Gastrocnemius medialis (tissue), 4 donors: ENCODE measurements at regions not wholly inside any gene's neighbourhood (a gene's known extent, or its start where the extent isn't known, plus 50 kb on each side); places are given as distances from the start of the nearest gene placed in this dataset.
"Not testable (repeated sequence)": the region's sequence is repeated elsewhere in the genome, so short reads cannot be mapped to it uniquely, and the experiment has no call there.

ENCODE experiments used
- ATAC-seq, 2 donors: fragments of 150-250 bp; one replicate each; pipeline ENCODE4 v1.9.1; 2016
- DNase-seq, 2 donors: peaks; one replicate each; pipeline ENCODE4 v3.0.0-alpha.2; 2019
- H3K27ac ChIP-seq, 4 donors: fragments of 200-600 bp; sonication (generic); 1 replicate in 1 of 4; 2 replicates in 3 of 4; pipeline ENCODE4 v1.5.1; 2016 to 2018; ENCODE audit warnings: mild to moderate bottlenecking in 2 of 4, moderate library complexity in 1 of 4
- H3K27me3 ChIP-seq, 3 donors: fragments of 200-600 bp; sonication (generic) in 2 of 3; 1 replicate in 1 of 3; 2 replicates in 2 of 3; pipeline versions ENCODE4 v1.5.1 to v1.6.0; 2016 to 2019; ENCODE audit warnings: mild to moderate bottlenecking in 1 of 3, moderate library complexity in 1 of 3
- H3K36me3 ChIP-seq, 2 donors: fragments of 200-600 bp; sonication (generic) in 1 of 2; one replicate each; pipeline ENCODE4 v1.5.1; 2017 to 2018
- H3K4me1 ChIP-seq, 2 donors: fragments of 200-600 bp; sonication (generic) in 1 of 2; one replicate each; pipeline ENCODE4 v1.5.1; 2016 to 2017; ENCODE audit warnings: mild to moderate bottlenecking in 2 of 2
- H3K4me3 ChIP-seq, 4 donors: fragments of 200-600 bp; sonication (generic) in 3 of 4; 1 replicate in 1 of 4; 2 replicates in 3 of 4; pipeline ENCODE4 v1.5.1; 2016 to 2019; ENCODE audit warnings: mild to moderate bottlenecking in 2 of 4
- H3K9me3 ChIP-seq, 3 donors: fragments of 200-600 bp; sonication (generic) in 2 of 3; 1 replicate in 1 of 3; 2 replicates in 2 of 3; pipeline ENCODE4 v1.5.1; 2016 to 2019
- CTCF ChIP-seq, 5 experiments: fragments of 450-650 bp in 3 of 5; fragments of 200-600 bp in 2 of 5; sonication (generic) in 2 of 5; IDR thresholded peaks in 4 of 5; conservative IDR thresholded peaks in 1 of 5; 1 replicate in 4 of 5; 2 replicates in 1 of 5; pipeline ENCODE4 v1.5.1; 2016 to 2019; ENCODE audit warnings: antibody characterized with exemption in 5 of 5, mild to moderate bottlenecking in 3 of 5, moderate library complexity in 3 of 5
- POLR2A ChIP-seq, 2 donors: fragments of 450-650 bp; IDR thresholded peaks; one replicate each; pipeline ENCODE4 v1.6.1; 2017; ENCODE audit warnings: antibody characterized with exemption in 2 of 2, mild to moderate bottlenecking in 2 of 2, moderate library complexity in 2 of 2
- in situ Hi-C, 4 donors: fragments of 200-750 bp; cut with MboI; loops; one replicate each; pipeline versions ENCODE4 v1.15.0 to v1.8.0; 2017; ENCODE audit warnings: low sequenced_read_pairs in 4 of 4
- intact Hi-C: fragments of 100-400 bp; cut with DNase I; formaldehyde crosslinking; loops from one replicate; pipeline ENCODE4 v1.15.1; 2023; ENCODE audit warnings: low total_unique reads

GRCh38 chr10:93223336-93223735 is 149.6 kb downstream of the CYP26A1 start:
- DNase-seq, result no peak
- Histone ChIP-seq H3K9me3 (no peaks in the 10 kb centered on the region), H3K4me3 (no peak overlapping the region), H3K36me3 (no peaks in the 10 kb centered on the region), H3K27ac (no peak overlapping the region), H3K27me3 (no peaks in the 10 kb centered on the region), H3K4me1 (no peaks in the 10 kb centered on the region)
- intact Hi-C loops (no loop called here), in situ Hi-C loops (no loop called here)
- TF ChIP-seq CTCF (IDR thresholded peaks at IDR 0.05 in 4 of 5, conservative IDR thresholded peaks at IDR 0.05 in 1 of 5) (no peak), POLR2A (IDR thresholded peaks at IDR 0.05) (no peak)
- ATAC-seq, result no peak

- H3K36me3 ChIP-seq, result no peaks in the 10 kb centered on the region
- no peaks in the 10 kb centered on the region for H3K4me1 ChIP-seq
- intact Hi-C loops (no loop called here), in situ Hi-C loops (no loop called here)
- ATAC-seq (no peak), DNase-seq (no peak)
- no peak for TF ChIP-seq POLR2A (IDR thresholded peaks at IDR 0.05)
- TF ChIP-seq CTCF (IDR thresholded peaks at IDR 0.05 in 4 of 5, conservative IDR thresholded peaks at IDR 0.05 in 1 of 5), result no peak
- H3K27ac ChIP-seq, result no peak overlapping the region
- H3K27me3 ChIP-seq, result no peaks in the 10 kb centered on the region
- no peaks in the 10 kb centered on the region for H3K9me3 ChIP-seq
- H3K4me3 ChIP-seq, result no peak overlapping the region
Measured at GRCh38 chr10:93224005-93224779, 150.5 kb downstream of the CYP26A1 start.

GRCh38 chr10:93225938-93226337 is 152.2 kb downstream of the CYP26A1 start:
- intact Hi-C loops (no loop called here), in situ Hi-C loops (no loop called here)
- H3K27ac ChIP-seq, result no peak overlapping the region

GRCh38 chr10:93226619-93227018 is 152.9 kb downstream of the CYP26A1 start:
- no peak overlapping the region for H3K4me3 ChIP-seq
- TF ChIP-seq CTCF (IDR thresholded peaks at IDR 0.05 in 4 of 5, conservative IDR thresholded peaks at IDR 0.05 in 1 of 5) (no peak), POLR2A (IDR thresholded peaks at IDR 0.05) (no peak)
- intact Hi-C loops (no loop called here), in situ Hi-C loops (no loop called here)
- H3K27ac ChIP-seq, result no peak overlapping the region
- no peaks in the 10 kb centered on the region for H3K27me3 ChIP-seq
- DNase-seq, result no peak
- no peak for ATAC-seq
- no peaks in the 10 kb centered on the region for H3K36me3 ChIP-seq
- no peaks in the 10 kb centered on the region for H3K9me3 ChIP-seq
- H3K4me1 ChIP-seq, result no peaks in the 10 kb centered on the region

More at GRCh38 chr10:93225938-93226337, 152.2 kb downstream of the CYP26A1 start:
- Histone ChIP-seq H3K36me3 (no peaks in the 10 kb centered on the region), H3K4me3 (no peak overlapping the region), H3K4me1 (no peaks in the 10 kb centered on the region), H3K9me3 (no peaks in the 10 kb centered on the region), H3K27me3 (no peaks in the 10 kb centered on the region)
- no peak for DNase-seq
- no peak for ATAC-seq
- TF ChIP-seq POLR2A (IDR thresholded peaks at IDR 0.05) (no peak), CTCF (IDR thresholded peaks at IDR 0.05 in 4 of 5, conservative IDR thresholded peaks at IDR 0.05 in 1 of 5) (no peak)

- H3K36me3 ChIP-seq, intact Hi-C loops, in situ Hi-C loops: not testable (repeated sequence)
Measured at GRCh38 chr10:93230596-93230995, 156.9 kb downstream of the CYP26A1 start.

DNA sequence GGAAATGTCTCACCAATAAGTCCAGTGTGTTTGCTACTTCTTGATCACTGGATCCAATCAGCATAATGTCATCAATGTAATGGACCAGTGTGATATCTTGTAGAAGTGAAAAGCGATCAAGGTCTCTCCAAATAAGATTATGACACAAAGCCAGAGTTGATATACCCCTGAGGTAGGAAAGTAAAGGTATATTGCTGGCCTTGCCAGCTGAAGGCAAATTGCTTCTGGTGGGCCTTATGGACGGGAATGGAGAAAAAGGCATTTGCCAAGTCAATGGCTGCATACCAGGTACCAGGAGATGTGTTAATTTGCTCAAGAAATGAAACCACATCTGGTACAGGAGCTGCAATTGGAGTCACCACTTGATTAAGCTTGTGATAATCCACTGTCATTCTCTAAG is 158.5 kb downstream of the CYP26A1 start:
- H3K9me3 ChIP-seq, H3K36me3 ChIP-seq, H3K4me3 ChIP-seq, H3K27ac ChIP-seq, ATAC-seq, in situ Hi-C loops, H3K27me3 ChIP-seq, H3K4me1 ChIP-seq, DNase-seq, intact Hi-C loops: not testable (repeated sequence)

More at GRCh38 chr10:93230596-93230995, 156.9 kb downstream of the CYP26A1 start:
- DNase-seq, H3K4me3 ChIP-seq, H3K9me3 ChIP-seq, H3K27ac ChIP-seq, H3K4me1 ChIP-seq, H3K27me3 ChIP-seq, ATAC-seq: not testable (repeated sequence)

- H3K4me1 ChIP-seq, H3K36me3 ChIP-seq, H3K4me3 ChIP-seq, ATAC-seq, intact Hi-C loops, H3K27ac ChIP-seq, H3K27me3 ChIP-seq, DNase-seq, in situ Hi-C loops, H3K9me3 ChIP-seq: not testable (repeated sequence)
Measured at GRCh38 chr10:93234940-93235339, 161.2 kb downstream of the CYP26A1 start.
